IMR-90 (cell line): ENCODE measurements at regions not wholly inside any gene's neighbourhood (a gene's known extent, or its start where the extent isn't known, plus 50 kb on each side); places are given as distances from the start of the nearest gene placed in this dataset.
A peak's percentile ranks its signal among the peaks of the same experiment; 100 is the strongest.

Experiments used
- ATAC-seq: fragments of 200-7000 bp; cut with Tn5 transposase; 2 replicates; pipeline ENCODE4 v1.9.1; 2020; ENCODE audit warnings: low read depth, mild to moderate bottlenecking, moderate library complexity
- BruUV-seq: library from RNA; stranded (reverse); fragments of 400-500 nt; replicated peaks from 2 replicates; lab custom pipeline; 2021; lab: Mats Ljungman, UMichigan
- CTCF ChIA-PET: fragments of 300-600 bp; formaldehyde crosslinking; extraction: SDS; loops from one replicate; lab custom pipeline; 2021; ENCODE audit warnings: antibody characterized with exemption; lab: Yijun Ruan, JAX
- POLR2A ChIA-PET: fragments of 300-600 bp; sonication (Branson Sonifier 250); formaldehyde crosslinking; loops from one replicate; lab custom pipeline; 2022; ENCODE audit warnings: antibody characterized with exemption; ENCODE audit not compliant: unreplicated experiment; lab: Charles Lee
- DNase-seq: peaks from one replicate; pipeline ENCODE4 v3.0.0; 2013
- H2AFZ ChIP-seq: replicated peaks from 2 replicates; pipeline ENCODE3; 2013; ENCODE audit warnings: low read length, mild to moderate bottlenecking; ENCODE audit not compliant: poor library complexity
- H2AK5ac ChIP-seq: 2 replicates; pipeline ENCODE4 v1.6.1; 2013; ENCODE audit warnings: low read depth, low read length, inconsistent platforms
- H2AK9ac ChIP-seq: replicated peaks from 2 replicates; pipeline ENCODE3; 2013; ENCODE audit warnings: mild to moderate bottlenecking, low read depth, low read length, moderate library complexity; ENCODE audit not compliant: poor library complexity
- H2BK120ac ChIP-seq: 2 replicates; pipeline ENCODE4 v1.6.1; 2013; ENCODE audit warnings: low read depth, low read length, inconsistent platforms
- H2BK15ac ChIP-seq: 3 replicates; pipeline ENCODE4 v1.6.1; 2013; ENCODE audit warnings: low read depth, low read length, inconsistent platforms
- H2BK20ac ChIP-seq: 2 replicates; pipeline ENCODE4 v1.6.1; 2013; ENCODE audit warnings: low read depth, mild to moderate bottlenecking, inconsistent platforms, low read length, moderate library complexity
- H2BK5ac ChIP-seq: 2 replicates; pipeline ENCODE4 v1.6.1; 2013; ENCODE audit warnings: mild to moderate bottlenecking, low read depth, low read length, inconsistent platforms; ENCODE audit not compliant: poor library complexity, severe bottlenecking
- H3K14ac ChIP-seq: replicated peaks from 2 replicates; pipeline ENCODE4 v1.6.1; 2013; ENCODE audit warnings: low read depth, low read length, inconsistent platforms
- H3K18ac ChIP-seq: 2 replicates; pipeline ENCODE4 v1.6.1; 2013; ENCODE audit warnings: low read depth, low read length, control low read depth
- H3K23ac ChIP-seq: 2 replicates; pipeline ENCODE4 v1.6.1; 2013; ENCODE audit warnings: low read depth, low read length, inconsistent platforms
- H3K27ac ChIP-seq: 2 replicates; pipeline ENCODE4 v1.5.1; 2013; ENCODE audit warnings: mild to moderate bottlenecking, control low read depth, low read length; ENCODE audit not compliant: insufficient read depth
- H3K27me3 ChIP-seq: 2 replicates; pipeline ENCODE4 v1.6.1; 2013; ENCODE audit warnings: low read length; ENCODE audit not compliant: control insufficient read depth, insufficient read depth
- H3K36me3 ChIP-seq: 2 replicates; pipeline ENCODE4 v1.6.1; 2013; ENCODE audit warnings: low read length, mixed read lengths; ENCODE audit not compliant: control insufficient read depth, insufficient read depth
- H3K4ac ChIP-seq: 2 replicates; pipeline ENCODE4 v1.6.1; 2013; ENCODE audit warnings: low read depth, low read length, inconsistent platforms
- H3K4me1 ChIP-seq: 2 replicates; pipeline ENCODE4 v1.6.1; 2013; ENCODE audit warnings: low read length, mixed read lengths; ENCODE audit not compliant: control insufficient read depth, insufficient read depth
- H3K4me2 ChIP-seq: 2 replicates; pipeline ENCODE4 v1.6.1; 2013; ENCODE audit warnings: low read depth, mild to moderate bottlenecking, control low read depth, low read length, moderate library complexity
- H3K4me3 ChIP-seq: 2 replicates; pipeline ENCODE4 v1.5.1; 2013; ENCODE audit warnings: low read depth, mild to moderate bottlenecking, control low read depth, low read length, moderate library complexity; ENCODE audit not compliant: insufficient read depth
- H3K56ac ChIP-seq: 2 replicates; pipeline ENCODE4 v1.6.1; 2013; ENCODE audit warnings: low read length, inconsistent platforms; ENCODE audit not compliant: insufficient read depth; ENCODE audit errors: extremely low read depth
- H3K79me1 ChIP-seq, 2 experiments: 2 replicates each; pipeline ENCODE4 v1.6.1; 2013; ENCODE audit warnings: low read length in 2 of 2, inconsistent platforms in 1 of 2, low read depth in 1 of 2
- H3K9ac ChIP-seq: 2 replicates; pipeline ENCODE4 v1.6.1; 2013; ENCODE audit warnings: low read depth, low read length, control low read depth
- H3K9me1 ChIP-seq: 2 replicates; pipeline ENCODE4 v1.6.1; 2013; ENCODE audit warnings: low read length, inconsistent platforms; ENCODE audit not compliant: insufficient read depth
- H3K9me3 ChIP-seq: 2 replicates; pipeline ENCODE4 v1.6.1; 2013; ENCODE audit warnings: low read length; ENCODE audit not compliant: control insufficient read depth, insufficient read depth
- H4K20me1 ChIP-seq: 2 replicates; pipeline ENCODE4 v1.6.1; 2013; ENCODE audit warnings: low read length, inconsistent platforms; ENCODE audit not compliant: insufficient read depth
- H4K5ac ChIP-seq: 2 replicates; pipeline ENCODE4 v1.6.1; 2013; ENCODE audit warnings: mild to moderate bottlenecking, low read depth, low read length, control low read depth
- H4K8ac ChIP-seq, 2 experiments: 2 replicates each; pipeline ENCODE4 v1.6.1; 2013; ENCODE audit warnings: low read depth in 2 of 2, low read length in 2 of 2, control low read depth in 1 of 2, inconsistent platforms in 1 of 2
- H4K91ac ChIP-seq: 2 replicates; pipeline ENCODE4 v1.6.1; 2013; ENCODE audit warnings: low read depth, low read length, inconsistent platforms; ENCODE audit not compliant: insufficient read depth
- BHLHE40 ChIP-seq: fragments of 150-350 bp; IDR thresholded peaks from 2 replicates; pipeline ENCODE4 v1.6.1; 2016; ENCODE audit warnings: mild to moderate bottlenecking, low read depth, low read length
- CEBPB ChIP-seq: IDR thresholded peaks from 2 replicates; pipeline ENCODE4 v1.6.1; 2012; ENCODE audit warnings: low read depth, low read length, improper control_type of control experiment
- CHD1 ChIP-seq: IDR thresholded peaks from 2 replicates; pipeline ENCODE4 v1.6.1; 2012; ENCODE audit warnings: low read depth, low read length, improper control_type of control experiment
- CTCF ChIP-seq: conservative IDR thresholded peaks from 2 replicates; pipeline ENCODE4 v1.5.1; 2012; ENCODE audit warnings: mild to moderate bottlenecking, low read depth, low read length, improper control_type of control experiment
- ELK1 ChIP-seq: fragments of 150-350 bp; IDR thresholded peaks from 2 replicates; pipeline ENCODE4 v1.6.1; 2016; ENCODE audit warnings: low read depth, mild to moderate bottlenecking, low read length, moderate library complexity, borderline replicate concordance
- FOS ChIP-seq: fragments of 150-350 bp; IDR thresholded peaks from 2 replicates; pipeline ENCODE4 v1.6.1; 2016; ENCODE audit warnings: low read depth, low read length
- MAFK ChIP-seq: IDR thresholded peaks from 2 replicates; pipeline ENCODE4 v1.6.1; 2012; ENCODE audit warnings: low read depth, low read length, improper control_type of control experiment
- MAZ ChIP-seq: IDR thresholded peaks from 2 replicates; pipeline ENCODE4 v1.6.1; 2012; ENCODE audit warnings: low read depth, mild to moderate bottlenecking, low read length, improper control_type of control experiment, moderate library complexity, borderline replicate concordance
- MXI1 ChIP-seq: IDR thresholded peaks from 2 replicates; pipeline ENCODE4 v1.6.1; 2012; ENCODE audit warnings: low read depth, mild to moderate bottlenecking, low read length, moderate library complexity, borderline replicate concordance
- NFE2L2 ChIP-seq: fragments of 150-350 bp; IDR thresholded peaks from 2 replicates; pipeline ENCODE4 v1.6.1; 2016; ENCODE audit warnings: low read depth, mild to moderate bottlenecking, low read length
- POLR2A ChIP-seq: IDR thresholded peaks from 2 replicates; pipeline ENCODE4 v1.6.1; 2012; ENCODE audit warnings: mild to moderate bottlenecking, low read depth, low read length
- RAD21 ChIP-seq: IDR thresholded peaks from 2 replicates; pipeline ENCODE4 v1.6.1; 2012; ENCODE audit warnings: low read length, improper control_type of control experiment
- RCOR1 ChIP-seq: IDR thresholded peaks from 2 replicates; pipeline ENCODE4 v1.6.1; 2012; ENCODE audit warnings: mild to moderate bottlenecking, low read length, improper control_type of control experiment; ENCODE audit not compliant: insufficient replicate concordance
- RFX5 ChIP-seq: IDR thresholded peaks from 2 replicates; pipeline ENCODE4 v1.8.0; 2012; ENCODE audit warnings: low read depth, mild to moderate bottlenecking, low read length, moderate library complexity
- SMC3 ChIP-seq: fragments of 150-350 bp; IDR thresholded peaks from 2 replicates; pipeline ENCODE4 v1.6.1; 2016; ENCODE audit warnings: low read depth, mild to moderate bottlenecking, antibody characterized with exemption, low read length, moderate library complexity
- USF2 ChIP-seq: fragments of 150-350 bp; IDR thresholded peaks from 2 replicates; pipeline ENCODE4 v1.6.1; 2017; ENCODE audit warnings: mild to moderate bottlenecking, antibody characterized with exemption, low read length, low read depth
- WGBS, 2 experiments: methylation state at CpG; one replicate each; pipeline versions ENCODE4 v1.1.5 to v1.1.7; 2013; ENCODE audit warnings: missing lambda C conversion rate in 2 of 2; ENCODE audit not compliant: insufficient read length in 1 of 2; ENCODE audit errors: extremely low coverage in 2 of 2; 5-methylcytosine and 5-hydroxymethylcytosine counted together
- dilution Hi-C: fragments of 300-500 bp; cut with HindIII; formaldehyde crosslinking; loops from one replicate; pipeline ENCODE4 v1.14.3; 2018; ENCODE audit warnings: low sequenced_read_pairs; ENCODE audit not compliant: unreplicated experiment
- in situ Hi-C: fragments of 300-500 bp; cut with MboI; formaldehyde crosslinking; loops from 3 replicates; pipeline ENCODE4 v1.14.3; 2019; ENCODE audit warnings: low sequenced_read_pairs, inconsistent platforms, mixed read lengths
- intact Hi-C: fragments of 100-400 bp; cut with micrococcal nuclease; formaldehyde crosslinking; loops from 2 replicates; pipeline ENCODE4 v1.10.0; 2022

- no peak overlapping the region for H3K9ac ChIP-seq
- no peak overlapping the region for H2AK5ac ChIP-seq
- no peak overlapping the region; the same call in 1 of the 2 replicates for H4K5ac ChIP-seq
- no peak overlapping the region for H2BK20ac ChIP-seq
- H3K18ac ChIP-seq: no peak overlapping the region
- H3K27me3 ChIP-seq: no peaks in the 10 kb centered on the region
- in situ Hi-C loops: no loop called here
- 90% methylated on average over 2 of the region's 6 CpGs; no CpG with 5 or more reads in 1 of the 2 experiments for WGBS, 2 experiments
- no peak overlapping the region for H4K91ac ChIP-seq
- H4K8ac ChIP-seq: no peak overlapping the region
- H3K4me1 ChIP-seq: no peaks in the 10 kb centered on the region
- no peaks in the 10 kb centered on the region for H4K20me1 ChIP-seq
- no peak overlapping the region for H3K56ac ChIP-seq
- peak; percentile 72 for ATAC-seq
- TF ChIP-seq BHLHE40: no peak
- TF ChIP-seq USF2: no peak
- no peak for TF ChIP-seq ELK1
- no peak for TF ChIP-seq CTCF
- no peak for TF ChIP-seq MXI1
- no peak for TF ChIP-seq RFX5
- TF ChIP-seq RAD21: no peak
- TF ChIP-seq CEBPB: no peak
- no peak for TF ChIP-seq RCOR1
- no peak for TF ChIP-seq POLR2A
- TF ChIP-seq MAZ: no peak
- TF ChIP-seq NFE2L2: no peak
- no peak for TF ChIP-seq FOS
- no peak for TF ChIP-seq CHD1
- TF ChIP-seq SMC3: no peak
- no peak for TF ChIP-seq MAFK
- no peak overlapping the region for H2BK5ac ChIP-seq
- peak overlapping the region; percentile 16; the same call in 1 of the 2 replicates for H3K4me2 ChIP-seq
- CTCF ChIA-PET: interaction anchor here (1.0 to 1.4 kb wide), 2 partner anchors 12 to 135 kb away, joined by 3 read pairs; partner anchors contain the start of gene TMEM200A
- peak; percentile 77 for DNase-seq
- intact Hi-C loops: no loop called here
- no peaks in the 10 kb centered on the region for H3K9me3 ChIP-seq
- H3K23ac ChIP-seq: no peak overlapping the region
- dilution Hi-C loops: no loop called here
- H2BK120ac ChIP-seq: no peak overlapping the region; the same call in 1 of the 2 replicates
- no peaks in the 10 kb centered on the region for H3K79me1 ChIP-seq
- no peak overlapping the region for H3K4ac ChIP-seq
- POLR2A ChIA-PET: no interaction called here
- H3K9me1 ChIP-seq: no peaks in the 10 kb centered on the region
- BruUV-seq: no TSS peak
- no peak overlapping the region for H2BK15ac ChIP-seq
- no peak overlapping the region for H3K27ac ChIP-seq
- H3K36me3 ChIP-seq: no peaks in the 10 kb centered on the region
- no peak overlapping the region for H3K14ac ChIP-seq
- peak overlapping the region; percentile 77 for H2AFZ ChIP-seq
- no peak overlapping the region for H2AK9ac ChIP-seq
- no peak overlapping the region for H3K4me3 ChIP-seq
These were observed 134.9 kb downstream of the TMEM200A start for GRCh38 chr6:130500693-130501092.
